GM12891 (cell line): ENCODE measurements at regions not wholly inside any gene's neighbourhood (a gene's known extent, or its start where the extent isn't known, plus 50 kb on each side); places are given as distances from the start of the nearest gene placed in this dataset.

Source experiments
- PAX5 ChIP-seq: IDR thresholded peaks from 2 replicates; pipeline ENCODE4 v1.6.1; 2011; ENCODE audit warnings: low read length, moderate library complexity, mild to moderate bottlenecking; ENCODE audit not compliant: insufficient read depth, severe bottlenecking
- POLR2A ChIP-seq: IDR thresholded peaks from 2 replicates; pipeline ENCODE4 v1.6.1; 2011; ENCODE audit warnings: low read depth, low read length, control low read depth
- POLR2AphosphoS5 ChIP-seq: IDR thresholded peaks from 2 replicates; pipeline ENCODE4 v1.6.1; 2011; ENCODE audit warnings: low read depth, low read length, control low read depth
- POU2F2 ChIP-seq: IDR thresholded peaks from 2 replicates; pipeline ENCODE4 v1.6.1; 2011; ENCODE audit warnings: low read depth, mild to moderate bottlenecking, control low read depth, low read length, moderate library complexity
- SPI1 ChIP-seq: IDR thresholded peaks from 2 replicates; pipeline ENCODE4 v1.6.1; 2011; ENCODE audit warnings: low read depth, low read length, control low read depth
- TAF1 ChIP-seq: IDR thresholded peaks from 2 replicates; pipeline ENCODE4 v1.6.1; 2011; ENCODE audit warnings: low read depth, low read length, control low read depth

DNA sequence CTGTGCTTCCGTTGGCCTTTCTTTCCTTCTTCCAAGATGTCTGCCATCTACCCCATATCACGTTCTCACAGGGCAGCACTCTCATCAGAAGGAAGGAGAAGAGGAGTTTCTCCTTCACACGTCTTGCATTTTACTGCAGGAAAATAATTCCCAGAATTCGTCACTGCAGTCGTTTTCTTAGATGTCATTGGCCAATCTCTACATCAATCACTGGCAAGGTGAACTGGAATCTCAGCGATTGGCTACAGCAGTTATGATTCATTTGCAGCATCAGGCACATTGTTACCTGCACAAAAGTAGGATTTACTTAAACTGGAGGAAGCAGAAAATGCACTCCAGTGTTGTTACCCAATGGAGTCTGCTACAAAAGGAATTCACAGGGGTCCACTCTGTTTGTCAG, 277.2 kb upstream of the RBFOX1 start:
- TF ChIP-seq POLR2A (no peak), POLR2AphosphoS5 (no peak), TAF1 (no peak), POU2F2 (no peak), SPI1 (no peak), PAX5 (no peak)
